G401 (cell line): ENCODE measurements at regions not wholly inside any gene's neighbourhood (a gene's known extent, or its start where the extent isn't known, plus 50 kb on each side); places are given as distances from the start of the nearest gene placed in this dataset.

ENCODE experiments used
- DNase-seq: peaks from one replicate; pipeline ENCODE4 v3.0.0-alpha.2; 2015; ENCODE audit warnings: low spot score
- in situ Hi-C: cut with HindIII; loops from 2 replicates; pipeline ENCODE4 v1.10.0; 2016; ENCODE audit warnings: low sequenced_read_pairs, mixed read lengths

- no peak for DNase-seq
- in situ Hi-C loops = no loop called here
Observed at GRCh38 chr5:91443761-91444467, 60.8 kb upstream of the ARRDC3 start.

GRCh38 chr5:91443023-91443422, 59.9 kb upstream of the ARRDC3 start:
- in situ Hi-C loops = no loop called here
- DNase-seq = no peak

- in situ Hi-C loops = no loop called here
- DNase-seq = no peak
Observed at GRCh38 chr5:91441082-91441481, 58.0 kb upstream of the ARRDC3 start.

GRCh38 chr5:91438871-91439270, 55.8 kb upstream of the ARRDC3 start:
- in situ Hi-C loops = no loop called here
- no peak for DNase-seq

GRCh38 chr5:91436241-91436640, 53.1 kb upstream of the ARRDC3 start:
- in situ Hi-C loops = no loop called here
- no peak for DNase-seq

GRCh38 chr5:91434348-91434747, 51.2 kb upstream of the ARRDC3 start:
- in situ Hi-C loops = no loop called here
- no peak for DNase-seq

- in situ Hi-C loops = no loop called here
- no peak for DNase-seq
Observed at GRCh38 chr5:91433861-91434260, 50.7 kb upstream of the ARRDC3 start.
